CD4-positive, alpha-beta T cell treated with Interleukin-4 for 4 hours (primary cell): ENCODE measurements at regions not wholly inside any gene's neighbourhood (a gene's known extent, or its start where the extent isn't known, plus 50 kb on each side); places are given as distances from the start of the nearest gene placed in this dataset.
"Not testable (repeated sequence)": the region's sequence is repeated elsewhere in the genome, so short reads cannot be mapped to it uniquely, and the experiment has no call there.

Experiments
- DNase-seq: peaks from one replicate; pipeline ENCODE4 v3.0.0-alpha.2; 2020

DNA sequence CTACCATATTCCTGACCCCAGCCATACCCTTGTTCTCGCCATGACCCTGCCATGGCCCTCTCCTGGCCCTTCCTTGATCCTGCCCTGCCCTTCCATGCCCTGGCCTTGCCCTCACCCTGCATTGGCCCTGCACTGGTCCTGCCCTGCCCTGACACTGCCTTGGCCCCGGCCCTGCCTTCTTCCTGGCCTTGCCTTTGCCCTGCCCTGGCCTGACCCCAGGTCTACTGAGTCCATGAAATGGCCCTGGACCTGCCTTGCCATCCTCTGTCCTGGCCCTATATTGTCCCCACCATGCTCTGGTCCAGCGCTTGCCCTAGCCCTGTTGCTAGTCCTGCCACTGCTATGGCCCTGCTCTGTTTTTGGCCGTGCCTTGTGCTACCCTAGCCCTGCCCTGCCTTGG is 536.1 kb downstream of the FOXD4L6 start:
- not testable (repeated sequence) for DNase-seq

- DNase-seq, result not testable (repeated sequence)
Measured at GRCh38 chr9:40591915-40592314, 536.6 kb downstream of the FOXD4L6 start.

DNA sequence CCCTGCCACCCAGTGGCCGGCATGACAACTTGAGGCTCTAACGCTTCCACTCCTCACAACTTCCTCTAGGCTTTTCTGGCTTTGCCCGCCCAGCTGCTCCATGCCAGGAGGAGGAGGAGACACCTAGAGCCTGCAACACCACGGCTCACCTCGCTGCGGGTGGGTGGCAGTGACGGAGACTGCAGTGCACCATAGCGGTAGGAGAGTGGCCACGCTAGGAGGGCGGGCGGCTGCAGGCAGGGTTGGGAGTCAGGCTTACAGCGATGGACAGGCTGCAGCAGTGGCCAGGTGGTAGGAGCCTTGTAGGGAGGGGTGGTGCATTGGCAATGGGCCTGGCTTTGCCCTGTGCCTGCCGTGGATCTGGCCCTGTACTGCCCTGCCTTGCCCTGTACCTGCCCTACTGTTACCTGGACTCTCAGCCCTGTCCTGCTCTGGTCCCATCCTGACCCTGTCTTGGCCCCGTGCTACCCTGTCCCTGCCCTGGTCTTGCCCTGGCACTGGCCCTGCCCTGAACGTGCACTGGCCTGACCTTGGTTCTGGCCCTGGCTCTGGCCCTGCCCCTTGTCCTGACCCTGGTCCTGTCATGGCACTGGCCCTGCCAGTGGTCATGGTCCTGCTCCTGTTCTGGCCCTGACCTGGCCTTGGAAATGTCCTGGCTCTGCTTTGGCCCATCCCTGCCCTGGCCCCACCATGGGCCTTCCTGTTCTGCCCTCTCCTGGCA is 540.8 kb downstream of the FOXD4L6 start:
- not testable (repeated sequence) for DNase-seq

GRCh38 chr9:40584039-40584438 is 544.4 kb downstream of the FOXD4L6 start:
- not testable (repeated sequence) for DNase-seq

- peak; percentile 14 for DNase-seq
Measured at GRCh38 chr9:40583230-40583629, 545.3 kb downstream of the FOXD4L6 start.

- not testable (repeated sequence) for DNase-seq
Measured at GRCh38 chr9:40578908-40579307, 549.6 kb downstream of the FOXD4L6 start.
